HG02678 (cell line): ENCODE measurements at regions not wholly inside any gene's neighbourhood (a gene's known extent, or its start where the extent isn't known, plus 50 kb on each side); places are given as distances from the start of the nearest gene placed in this dataset.

Experiments
- ATAC-seq: cut with Tn5 transposase; IDR thresholded peaks from one replicate; pipeline ENCODE4 v1.9.1; 2021; ENCODE audit warnings: mild to moderate bottlenecking, moderate library complexity; ENCODE audit not compliant: unreplicated experiment

GRCh38 chr15:39227001-39227400 lies 353.9 kb upstream of the THBS1 start:
- ATAC-seq, result no peak

- ATAC-seq, result no peak
These were observed 352.0 kb upstream of the THBS1 start for GRCh38 chr15:39228889-39229288.

- no peak for ATAC-seq
These were observed 350.5 kb upstream of the THBS1 start for GRCh38 chr15:39230205-39230907.

- no peak for ATAC-seq
These were observed 350.0 kb upstream of the THBS1 start for GRCh38 chr15:39230908-39231285.

GRCh38 chr15:39232512-39232911 lies 348.4 kb upstream of the THBS1 start:
- ATAC-seq, result no peak

GRCh38 chr15:39235084-39235795 lies 345.6 kb upstream of the THBS1 start:
- no peak for ATAC-seq

- ATAC-seq, result no peak
These were observed 344.5 kb upstream of the THBS1 start for GRCh38 chr15:39236375-39236774.

- ATAC-seq, result no peak
These were observed 342.4 kb upstream of the THBS1 start for GRCh38 chr15:39238443-39238842.

- ATAC-seq, result no peak
These were observed 341.3 kb upstream of the THBS1 start for GRCh38 chr15:39239562-39239961.

GRCh38 chr15:39242345-39242744 lies 338.5 kb upstream of the THBS1 start:
- ATAC-seq, result no peak

GRCh38 chr15:39243396-39243795 lies 337.5 kb upstream of the THBS1 start:
- ATAC-seq, result no peak

GRCh38 chr15:39244776-39245175 lies 336.1 kb upstream of the THBS1 start:
- no peak for ATAC-seq

- no peak for ATAC-seq
These were observed 334.4 kb upstream of the THBS1 start for GRCh38 chr15:39246523-39246922.

GRCh38 chr15:39247574-39247973 lies 333.3 kb upstream of the THBS1 start:
- ATAC-seq, result no peak

- no peak for ATAC-seq
These were observed 332.7 kb upstream of the THBS1 start for GRCh38 chr15:39248204-39248603.

GRCh38 chr15:39250001-39250400 lies 330.9 kb upstream of the THBS1 start:
- ATAC-seq, result no peak

GRCh38 chr15:39250460-39251186 lies 330.3 kb upstream of the THBS1 start:
- no peak for ATAC-seq

- no peak for ATAC-seq
These were observed 329.3 kb upstream of the THBS1 start for GRCh38 chr15:39251413-39252133.

GRCh38 chr15:39252134-39252470 lies 328.8 kb upstream of the THBS1 start:
- ATAC-seq, result no peak

GRCh38 chr15:39253552-39253951 lies 327.3 kb upstream of the THBS1 start:
- ATAC-seq, result no peak

- ATAC-seq, result no peak
These were observed 326.7 kb upstream of the THBS1 start for GRCh38 chr15:39254181-39254580.
